ENCODE measurements at regions not wholly inside any gene's neighbourhood (a gene's known extent, or its start where the extent isn't known, plus 50 kb on each side); places are given as distances from the start of the nearest gene placed in this dataset.

DNA sequence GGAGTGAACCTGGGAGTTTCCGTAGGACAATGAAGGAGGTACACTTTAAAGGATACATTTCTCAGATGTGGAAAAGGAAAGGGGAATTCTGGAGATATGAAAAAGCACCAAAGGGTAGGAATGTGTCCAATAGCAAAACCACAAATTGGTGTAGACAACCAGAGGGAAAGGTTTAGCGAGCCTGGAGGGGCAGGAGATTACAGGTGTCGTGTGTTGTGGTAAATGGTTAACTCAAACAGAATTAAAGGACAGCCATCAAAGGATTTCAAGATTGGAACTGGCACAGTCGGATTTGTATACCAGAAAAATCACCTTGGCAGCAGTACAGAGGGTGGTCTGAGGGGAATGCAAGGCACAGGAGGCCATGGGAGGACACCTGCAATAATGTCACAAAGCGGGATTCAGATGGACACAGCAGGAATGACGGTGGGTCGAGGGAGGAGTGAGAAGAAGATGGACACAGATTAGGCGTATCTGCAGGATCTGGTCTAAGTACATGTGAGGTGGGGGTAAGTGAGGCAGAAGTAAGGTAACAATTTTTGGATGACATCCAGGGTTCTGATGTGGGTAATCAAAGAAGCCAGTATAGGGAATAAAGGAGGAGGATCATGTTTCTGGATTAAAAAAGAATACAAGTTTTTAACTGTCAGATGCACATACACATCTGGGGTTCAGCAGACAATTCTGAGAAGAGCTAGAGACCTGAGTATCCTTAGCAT, 361.6 kb downstream of the KLF12 start:
- no peak overlapping the region for H3K4me3 Mint-ChIP-seq
- POLR2A ChIA-PET: no interaction called here
- CTCF ChIA-PET: no interaction called here

GRCh38 chr13:73767747-73768315, 366.4 kb downstream of the KLF12 start:
- POLR2A ChIA-PET: no interaction called here
- H3K27me3 Mint-ChIP-seq: no peaks in the 10 kb centered on the region
- peak; percentile 59 for DNase-seq
- peaks cover 31% of the 10 kb centered on the region for H3K36me3 Mint-ChIP-seq (ENCODE audit: low read depth)
- no peak overlapping the region for H3K4me3 Mint-ChIP-seq
- peaks cover 12% of the 10 kb centered on the region for H3K9me3 Mint-ChIP-seq (ENCODE audit: low read depth)
- H3K27ac Mint-ChIP-seq: peak overlapping the region; percentile 83
- CTCF ChIA-PET: interaction anchor here (0.5 to 1.9 kb wide), 18 partner anchors 7 to 549 kb away, joined by 3 to 10 read pairs (median 4); no protein-coding TSS in a partner anchor
- peaks cover 64% of the 10 kb centered on the region for H3K4me1 Mint-ChIP-seq
- intact Hi-C loops (cut with DNase I, micrococcal nuclease): loop anchor here (2.0 to 5.0 kb wide), 2 partner anchors 364 to 367 kb away; partner anchors contain the start of gene KLF12 (in 2 of the 2)
- ATAC-seq: no peak

More for the DNA sequence above, 361.6 kb downstream of the KLF12 start:
- no peaks in the 10 kb centered on the region for H3K27me3 Mint-ChIP-seq
- H3K9me3 Mint-ChIP-seq (ENCODE audit: low read depth): peaks cover 22% of the 10 kb centered on the region
- DNase-seq (no peak), ATAC-seq (no peak)
- intact Hi-C loops (cut with DNase I, micrococcal nuclease): no loop called here
- peaks cover 43% of the 10 kb centered on the region for H3K4me1 Mint-ChIP-seq
- H3K27ac Mint-ChIP-seq: no peak overlapping the region
- H3K36me3 Mint-ChIP-seq (ENCODE audit: low read depth): peaks cover 39% of the 10 kb centered on the region

GRCh38 chr13:73767191-73767741, 366.9 kb downstream of the KLF12 start:
- ChIA-PET POLR2A (no interaction called here), CTCF (interaction anchor here (0.6 to 2.1 kb wide), 16 partner anchors 8 to 550 kb away, joined by 3 to 19 read pairs (median 4); no protein-coding TSS in a partner anchor)
- H3K36me3 Mint-ChIP-seq (ENCODE audit: low read depth): peaks cover 29% of the 10 kb centered on the region
- H3K4me3 Mint-ChIP-seq: no peak overlapping the region
- peaks cover 9% of the 10 kb centered on the region for H3K9me3 Mint-ChIP-seq (ENCODE audit: low read depth)
- intact Hi-C loops (cut with DNase I, micrococcal nuclease): loop anchor here (2.0 to 5.0 kb wide), 2 partner anchors 365 to 368 kb away; partner anchors contain the start of gene KLF12 (in 2 of the 2)
- peaks cover 62% of the 10 kb centered on the region for H3K4me1 Mint-ChIP-seq
- peak; percentile 21 for ATAC-seq
- peak overlapping the region; percentile 83 for H3K27ac Mint-ChIP-seq
- no peaks in the 10 kb centered on the region for H3K27me3 Mint-ChIP-seq
- no peak for DNase-seq

GRCh38 chr13:73765651-73766384, 368.4 kb downstream of the KLF12 start:
- no peaks in the 10 kb centered on the region for H3K27me3 Mint-ChIP-seq
- peaks cover 26% of the 10 kb centered on the region for H3K36me3 Mint-ChIP-seq (ENCODE audit: low read depth)
- peaks cover 3% of the 10 kb centered on the region for H3K9me3 Mint-ChIP-seq (ENCODE audit: low read depth)
- peak overlapping the region; percentile 94 for H3K27ac Mint-ChIP-seq
- peak overlapping the region; percentile 68 for H3K4me3 Mint-ChIP-seq
- ATAC-seq (peak; percentile 90), DNase-seq (peak; percentile 87)
- CTCF ChIA-PET: interaction anchor here (0.9 to 2.1 kb wide), 2 partner anchors 10 to 521 kb away, joined by 3 to 19 read pairs; no protein-coding TSS in a partner anchor
- POLR2A ChIA-PET: interaction anchor here (0.6 kb wide), 2 partner anchors 522 to 882 kb away, joined by 3 to 5 read pairs; no protein-coding TSS in a partner anchor
- intact Hi-C loops (cut with DNase I, micrococcal nuclease): loop anchor here (2.0 to 5.0 kb wide), 2 partner anchors 366 to 369 kb away; partner anchors contain the start of gene KLF12 (in 2 of the 2)
- peaks cover 68% of the 10 kb centered on the region for H3K4me1 Mint-ChIP-seq

DNA sequence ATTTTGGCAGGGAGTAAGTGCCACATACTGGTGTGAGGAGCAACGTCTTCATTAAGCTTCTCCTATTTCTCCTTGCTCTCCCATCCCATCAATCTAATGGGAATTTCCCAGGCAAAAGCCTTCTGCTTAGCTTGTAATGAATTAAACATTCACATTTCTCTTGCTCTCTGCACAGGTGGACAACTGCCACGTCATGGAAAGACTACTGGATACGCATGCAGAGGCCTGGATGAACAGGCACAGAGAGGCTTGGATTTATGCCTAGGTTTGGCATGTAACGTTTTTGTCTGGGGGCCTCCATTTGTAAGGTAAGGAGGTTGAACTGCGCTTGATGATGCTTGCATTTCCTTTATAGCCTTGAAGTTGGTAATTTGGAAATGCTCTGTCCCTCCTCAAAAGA, 374.8 kb downstream of the KLF12 start:
- Mint-ChIP-seq H3K9me3 (ENCODE audit: low read depth) (peaks cover 2% of the 10 kb centered on the region), H3K4me3 (no peak overlapping the region), H3K27ac (no peak overlapping the region), H3K27me3 (no peaks in the 10 kb centered on the region), H3K36me3 (ENCODE audit: low read depth) (peaks cover 24% of the 10 kb centered on the region), H3K4me1 (peaks cover 57% of the 10 kb centered on the region)
- ChIA-PET CTCF (no interaction called here), POLR2A (no interaction called here)
- DNase-seq: no peak
- no peak for ATAC-seq
- intact Hi-C loops (cut with DNase I, micrococcal nuclease): loop anchor here (5.0 to 10.0 kb wide), 3 partner anchors 238 to 1458 kb away; no protein-coding TSS in a partner anchor

- ATAC-seq (peak; percentile 42), DNase-seq (no peak)
- peaks cover 46% of the 10 kb centered on the region for H3K4me1 Mint-ChIP-seq
- H3K27me3 Mint-ChIP-seq: no peaks in the 10 kb centered on the region
- H3K9me3 Mint-ChIP-seq (ENCODE audit: low read depth): peaks cover 2% of the 10 kb centered on the region
- no peak overlapping the region for H3K27ac Mint-ChIP-seq
- H3K4me3 Mint-ChIP-seq: no peak overlapping the region
- intact Hi-C loops (cut with DNase I, micrococcal nuclease): loop anchor here (5.0 to 10.0 kb wide), 3 partner anchors 240 to 1460 kb away; no protein-coding TSS in a partner anchor
- CTCF ChIA-PET: interaction anchor here (0.8 to 3.8 kb wide), 4 partner anchors 8 to 548 kb away, joined by 3 to 19 read pairs (median 6); no protein-coding TSS in a partner anchor
- peaks cover 14% of the 10 kb centered on the region for H3K36me3 Mint-ChIP-seq (ENCODE audit: low read depth)
- POLR2A ChIA-PET: no interaction called here
These were observed 376.5 kb downstream of the KLF12 start for GRCh38 chr13:73757481-73758233.

DNA sequence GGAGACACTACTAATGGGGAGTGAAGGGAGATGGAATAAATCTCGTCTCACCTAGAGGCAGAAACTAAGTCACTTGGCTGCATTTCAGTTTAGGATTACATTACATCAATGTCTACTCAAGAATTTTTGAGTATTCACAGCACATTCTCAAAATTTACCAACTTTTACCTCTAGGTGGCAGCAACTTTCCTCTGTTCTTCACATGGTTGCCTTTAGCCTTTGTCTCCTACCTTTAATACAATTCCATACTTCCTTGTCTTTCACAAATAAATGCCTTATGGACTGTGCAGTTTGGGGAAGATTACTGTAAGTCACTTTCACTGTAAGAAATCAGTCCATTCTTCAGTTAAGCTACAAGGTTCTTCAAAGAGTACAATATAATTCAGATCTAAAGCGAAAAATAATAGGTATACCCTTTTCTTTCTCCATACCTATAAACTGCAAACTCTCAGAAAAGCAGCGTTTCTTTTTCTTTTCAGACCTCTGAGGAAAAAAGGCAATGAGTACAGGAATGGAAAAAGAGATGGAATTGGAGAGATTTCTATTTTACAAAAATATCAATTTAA, 379.4 kb downstream of the KLF12 start:
- H3K27me3 Mint-ChIP-seq: no peaks in the 10 kb centered on the region
- no peak overlapping the region for H3K27ac Mint-ChIP-seq
- POLR2A ChIA-PET: no interaction called here
- H3K4me1 Mint-ChIP-seq: peaks cover 28% of the 10 kb centered on the region
- H3K36me3 Mint-ChIP-seq (ENCODE audit: low read depth): peaks cover 15% of the 10 kb centered on the region
- ATAC-seq (peak; percentile 47), DNase-seq (peak; percentile 10)
- no peaks in the 10 kb centered on the region for H3K9me3 Mint-ChIP-seq (ENCODE audit: low read depth)
- CTCF ChIA-PET: interaction anchor here (0.6 to 3.8 kb wide), 5 partner anchors 8 to 96 kb away, joined by 3 to 19 read pairs (median 8); no protein-coding TSS in a partner anchor
- intact Hi-C loops (cut with DNase I, micrococcal nuclease): loop anchor here (1.0 to 10.0 kb wide), 4 partner anchors 242 to 1462 kb away; no protein-coding TSS in a partner anchor
- H3K4me3 Mint-ChIP-seq: no peak overlapping the region

GRCh38 chr13:73754241-73754640, 380.0 kb downstream of the KLF12 start:
- ATAC-seq (no peak), DNase-seq (no peak)
- no peak overlapping the region for H3K27ac Mint-ChIP-seq
- H3K36me3 Mint-ChIP-seq (ENCODE audit: low read depth): peaks cover 16% of the 10 kb centered on the region
- ChIA-PET CTCF (interaction anchor here (2.1 to 3.8 kb wide), 2 partner anchors 12 to 14 kb away, joined by 10 to 19 read pairs; no protein-coding TSS in a partner anchor), POLR2A (no interaction called here)
- H3K4me3 Mint-ChIP-seq: no peak overlapping the region
- peaks cover 23% of the 10 kb centered on the region for H3K4me1 Mint-ChIP-seq
- no peaks in the 10 kb centered on the region for H3K27me3 Mint-ChIP-seq
- H3K9me3 Mint-ChIP-seq (ENCODE audit: low read depth): no peaks in the 10 kb centered on the region
- intact Hi-C loops (cut with DNase I, micrococcal nuclease): loop anchor here (1.0 to 10.0 kb wide), 2 partner anchors 533 to 1461 kb away; no protein-coding TSS in a partner anchor

GRCh38 chr13:73751290-73751689, 382.9 kb downstream of the KLF12 start:
- CTCF ChIA-PET: interaction anchor here (1.0 to 2.1 kb wide), 2 partner anchors 16 to 56 kb away, joined by 4 read pairs; no protein-coding TSS in a partner anchor
- intact Hi-C loops (cut with DNase I, micrococcal nuclease): loop anchor here in 1 of 2 experiments (10.0 kb wide), 1 partner anchor 1464 kb away; no protein-coding TSS in a partner anchor
- no peaks in the 10 kb centered on the region for H3K9me3 Mint-ChIP-seq (ENCODE audit: low read depth)

DNA sequence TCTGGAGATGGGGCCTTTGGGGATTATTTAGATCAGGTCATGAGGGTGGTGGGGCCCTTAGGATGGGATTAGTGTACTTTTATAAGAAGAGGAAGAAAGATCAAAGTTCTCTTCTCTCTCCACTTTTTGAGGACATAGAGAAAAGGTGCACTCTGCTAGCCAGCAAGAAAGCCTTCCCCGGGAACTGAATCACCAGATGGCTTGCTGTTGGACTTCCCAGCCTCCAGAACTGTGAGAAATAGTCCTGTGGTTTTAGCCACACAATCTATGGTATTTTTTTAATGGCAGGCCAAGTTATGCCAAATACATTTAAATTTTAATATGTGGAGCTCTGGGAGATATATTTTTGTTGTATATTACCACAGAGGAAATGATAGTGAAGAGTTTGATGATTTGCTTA, 385.8 kb downstream of the KLF12 start:
- H3K27ac Mint-ChIP-seq: no peak overlapping the region
- ATAC-seq: no peak
- intact Hi-C loops (cut with DNase I, micrococcal nuclease): no loop called here
- POLR2A ChIA-PET: no interaction called here
- H3K27me3 Mint-ChIP-seq: no peaks in the 10 kb centered on the region
- peaks cover 24% of the 10 kb centered on the region for H3K4me1 Mint-ChIP-seq
- H3K36me3 Mint-ChIP-seq (ENCODE audit: low read depth): peaks cover 23% of the 10 kb centered on the region
- DNase-seq: no peak
- CTCF ChIA-PET: interaction anchor here (1.4 kb wide), 1 partner anchor 19 kb away, joined by 4 read pairs; no protein-coding TSS in a partner anchor
- H3K9me3 Mint-ChIP-seq (ENCODE audit: low read depth): no peaks in the 10 kb centered on the region
- H3K4me3 Mint-ChIP-seq: no peak overlapping the region

More at GRCh38 chr13:73751290-73751689, 382.9 kb downstream of the KLF12 start:
- POLR2A ChIA-PET: no interaction called here
- no peak overlapping the region for H3K4me3 Mint-ChIP-seq
- peaks cover 11% of the 10 kb centered on the region for H3K4me1 Mint-ChIP-seq
- no peak overlapping the region for H3K27ac Mint-ChIP-seq
- H3K27me3 Mint-ChIP-seq: no peaks in the 10 kb centered on the region
- DNase-seq (no peak), ATAC-seq (no peak)
- peaks cover 23% of the 10 kb centered on the region for H3K36me3 Mint-ChIP-seq (ENCODE audit: low read depth)
